Adrenal gland (tissue), 9 donors: ENCODE measurements at regions not wholly inside any gene's neighbourhood (a gene's known extent, or its start where the extent isn't known, plus 50 kb on each side); places are given as distances from the start of the nearest gene placed in this dataset.
A peak's percentile ranks its signal among the peaks of the same experiment; 100 is the strongest.
"Not testable (repeated sequence)": the region's sequence is repeated elsewhere in the genome, so short reads cannot be mapped to it uniquely, and the experiment has no call there.

Experiments used
- DNase-seq, 7 donors: peaks; one replicate each; pipeline ENCODE4 v3.0.0-alpha.2; 2019 to 2020
- H3K27ac ChIP-seq, 5 donors: fragments of 200-600 bp; sonication (generic) in 4 of 5; 1 replicate in 3 of 5; 2 replicates in 2 of 5; pipeline versions ENCODE4 v1.5.1 to v1.8.0; 2016 to 2020; ENCODE audit warnings: mild to moderate bottlenecking in 1 of 5
- H3K27me3 ChIP-seq: fragments of 200-600 bp; 2 replicates; pipeline ENCODE4 v1.8.0; 2021
- H3K36me3 ChIP-seq, 2 donors: fragments of 200-600 bp; replicated peaks in 1 of 2; 1 replicate in 1 of 2; 2 replicates in 1 of 2; pipeline versions ENCODE4 v1.5.1 to v1.8.0; 2018 to 2022
- H3K4me1 ChIP-seq, 2 donors: fragments of 200-600 bp; replicated peaks in 1 of 2; 1 replicate in 1 of 2; 2 replicates in 1 of 2; pipeline versions ENCODE4 v1.5.1 to v1.8.0; 2018 to 2021
- H3K4me3 ChIP-seq, 4 donors: fragments of 200-600 bp; sonication (generic) in 3 of 4; one replicate each; pipeline ENCODE4 v1.5.1; 2016 to 2018
- H3K9me3 ChIP-seq, 3 donors: fragments of 200-600 bp; sonication (generic) in 1 of 3; replicated peaks in 1 of 3; 1 replicate in 2 of 3; 2 replicates in 1 of 3; pipeline versions ENCODE4 v1.5.1 to v1.8.0; 2016 to 2021
- CTCF ChIP-seq, 6 experiments: fragments of 450-650 bp in 4 of 6; fragments of 200-600 bp in 2 of 6; sonication (generic) in 1 of 6; IDR thresholded peaks; 1 replicate in 5 of 6; 2 replicates in 1 of 6; pipeline versions ENCODE4 v1.5.1 to v1.8.0; 2016 to 2021; ENCODE audit warnings: antibody characterized with exemption in 6 of 6, mild to moderate bottlenecking in 2 of 6, moderate library complexity in 1 of 6
- POLR2A ChIP-seq, 2 donors: fragments of 450-650 bp; IDR thresholded peaks; one replicate each; pipeline ENCODE4 v1.6.1; 2017; ENCODE audit warnings: antibody characterized with exemption in 2 of 2, mild to moderate bottlenecking in 2 of 2, moderate library complexity in 1 of 2
- WGBS, 4 donors: extraction: QIAGEN DNeasy Blood & Tissue Kit in 2 of 4; methylation state at CpG; one replicate each; pipeline versions ENCODE4 v1.1.5 to v1.1.7; 2013 to 2017; 5-methylcytosine and 5-hydroxymethylcytosine counted together
- intact Hi-C, 2 donors: fragments of 100-400 bp; cut with DNase I; formaldehyde crosslinking; loops; one replicate each; pipeline versions ENCODE4 v1.14.1 to v1.15.0; 2022 to 2023
- donor health status: healthy with polysubstance abuse.
- donor health status: Bipolar disorder and iron deficiency.
- donor health status: DM: yes; HTN: yes; CAD: no.
- donor health status: DM: no; HTN: no; CAD: no.
- donor health status: DM: no; HTN: no; CAD: no.

DNA sequence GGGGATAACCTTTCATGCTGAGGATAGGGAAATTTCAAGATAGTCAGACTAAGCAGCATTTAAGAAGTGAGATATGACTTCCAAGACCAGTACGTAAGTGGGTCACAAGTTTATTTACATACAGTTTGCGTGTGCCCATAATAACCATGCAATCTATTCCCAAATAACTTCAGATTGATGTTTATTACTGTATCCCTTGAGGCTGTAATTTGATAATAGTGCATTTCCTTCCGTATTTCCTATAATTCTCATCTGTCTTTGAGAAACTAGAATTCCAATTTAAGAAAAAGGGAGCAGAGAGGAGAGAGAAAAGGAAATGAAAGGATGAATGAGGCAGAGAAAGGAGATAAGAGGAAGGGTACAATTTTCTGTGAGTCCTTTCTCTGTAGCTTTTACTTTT lies 1073.1 kb downstream of the EPHA3 start:
- Histone ChIP-seq H3K4me1 (no peaks in the 10 kb centered on the region), H3K9me3 (no peaks in the 10 kb centered on the region), H3K27me3 (no peaks in the 10 kb centered on the region), H3K27ac (no peak overlapping the region), H3K4me3 (no peak overlapping the region), H3K36me3 (no peaks in the 10 kb centered on the region)
- 39 to 61% (median 52%) methylated on average over 3 of the region's 3 CpGs for WGBS, 4 donors
- DNase-seq: no peak
- intact Hi-C loops: loop anchor here in 1 of 2 donors (10.0 kb wide), 1 partner anchor 1976 kb away; no protein-coding TSS in a partner anchor
- TF ChIP-seq POLR2A (IDR thresholded peaks at IDR 0.05) (no peak), CTCF (IDR thresholded peaks at IDR 0.05) (no peak)

DNA sequence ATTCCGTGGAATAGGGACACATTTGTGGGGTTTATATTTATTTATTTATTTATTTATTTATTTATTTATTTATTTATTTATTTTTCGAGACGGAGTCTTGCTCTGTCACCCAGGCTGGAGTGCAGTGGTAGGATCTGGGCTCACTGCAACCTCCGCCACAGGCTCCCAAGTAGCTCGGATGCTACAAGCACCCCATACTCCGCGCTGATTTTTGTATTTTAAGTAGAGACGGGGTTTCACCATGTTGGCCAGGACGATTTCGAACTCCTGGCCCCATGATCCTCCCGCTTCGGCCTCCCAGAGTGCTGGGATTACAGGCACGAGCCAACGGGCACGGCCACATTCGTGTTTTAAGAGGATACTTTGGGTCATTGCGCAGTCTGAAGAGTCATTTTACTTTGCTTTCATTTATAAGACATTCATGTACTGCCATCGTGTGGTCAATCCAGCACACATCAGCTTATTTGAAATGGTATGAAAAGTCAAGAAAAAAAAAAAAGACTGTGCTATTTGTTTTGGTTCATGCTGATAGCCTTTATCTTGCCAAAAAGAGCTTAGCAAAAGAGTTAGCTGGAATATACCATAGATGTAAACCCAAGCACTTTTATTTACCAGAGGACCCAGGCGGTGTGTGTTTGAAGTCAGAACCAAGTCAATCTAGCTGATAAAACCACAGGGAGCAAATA lies 1075.0 kb downstream of the EPHA3 start:
- H3K9me3 ChIP-seq, H3K27ac ChIP-seq, H3K27me3 ChIP-seq, H3K4me1 ChIP-seq, H3K36me3 ChIP-seq: not testable (repeated sequence)
- H3K4me3 ChIP-seq: peak overlapping the region in 1 of 4 donors; percentile 25
- TF ChIP-seq CTCF (IDR thresholded peaks at IDR 0.05): peak in 5 of 6 experiments; percentile 4 to 44 (median 34)
- intact Hi-C loops: loop anchor here in 1 of 2 donors (10.0 kb wide), 1 partner anchor 1978 kb away; no protein-coding TSS in a partner anchor
- WGBS, 4 donors: 27 to 46% (median 29%) methylated on average over 14 to 19 of the region's 19 CpGs
- peak in 4 of 7 donors; percentile 11 to 29 (median 16) for DNase-seq

- Histone ChIP-seq H3K4me1 (no peaks in the 10 kb centered on the region), H3K27me3 (no peaks in the 10 kb centered on the region), H3K4me3 (no peak overlapping the region), H3K27ac (no peak overlapping the region), H3K9me3 (no peaks in the 10 kb centered on the region), H3K36me3 (no peaks in the 10 kb centered on the region)
- TF ChIP-seq POLR2A (IDR thresholded peaks at IDR 0.05) (no peak), CTCF (IDR thresholded peaks at IDR 0.05) (no peak)
- no peak for DNase-seq
- intact Hi-C loops: loop anchor here in 1 of 2 donors (10.0 kb wide), 1 partner anchor 1980 kb away; no protein-coding TSS in a partner anchor
- WGBS, 4 donors: 83 to 86% (median 84%) methylated on average over 4 of the region's 4 CpGs
These were observed 1077.4 kb downstream of the EPHA3 start for GRCh38 chr3:90184861-90185260.

DNA sequence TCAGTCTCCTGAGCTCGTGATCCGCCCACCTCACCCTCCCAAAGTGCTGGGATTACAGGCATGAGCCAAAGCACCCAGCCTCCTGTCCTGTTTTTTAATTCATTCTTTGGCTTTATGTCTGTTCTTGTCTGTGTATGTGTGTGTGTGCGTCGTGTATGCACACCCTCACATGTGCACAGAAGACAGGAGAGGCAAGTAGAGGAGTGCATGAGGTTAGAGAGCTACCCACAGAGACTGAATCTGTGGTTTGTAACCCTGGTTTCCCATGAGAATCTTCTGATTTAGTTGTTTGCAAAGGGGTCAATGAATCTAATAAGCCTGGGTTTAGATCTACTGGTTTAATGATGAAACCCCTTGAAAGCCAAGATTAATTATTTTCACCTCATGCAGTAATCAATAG lies 1090.0 kb downstream of the EPHA3 start:
- H3K27me3 ChIP-seq, intact Hi-C loops, H3K36me3 ChIP-seq, H3K4me1 ChIP-seq, H3K4me3 ChIP-seq, H3K9me3 ChIP-seq, H3K27ac ChIP-seq, DNase-seq: not testable (repeated sequence)
- WGBS, 4 donors: 71 to 98% (median 84%) methylated on average over 4 of the region's 4 CpGs

DNA sequence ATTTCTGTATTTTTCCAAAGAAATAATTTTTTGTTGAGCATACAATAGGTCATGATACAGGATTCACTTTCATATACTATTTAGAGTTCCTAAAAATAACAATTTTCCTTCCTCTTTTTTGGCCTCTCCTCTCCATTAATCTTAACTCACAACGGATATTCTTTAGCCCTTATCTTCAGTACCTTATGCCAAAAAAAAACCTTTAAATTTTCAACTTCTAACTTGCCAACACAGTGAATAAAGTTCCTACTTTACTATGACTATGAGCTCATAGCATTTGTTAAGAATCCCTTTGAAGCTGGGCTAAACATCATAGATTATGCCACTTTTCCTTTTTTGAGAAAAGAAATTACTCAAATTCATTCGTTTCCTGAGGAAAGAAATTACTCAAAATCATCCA lies 1095.5 kb downstream of the EPHA3 start:
- H3K36me3 ChIP-seq, H3K4me1 ChIP-seq, DNase-seq, H3K27me3 ChIP-seq, H3K27ac ChIP-seq, intact Hi-C loops, H3K4me3 ChIP-seq, H3K9me3 ChIP-seq: not testable (repeated sequence)
- 21 to 38% (median 30%) methylated on average over 2 of the region's 2 CpGs for WGBS, 4 donors

- H3K36me3 ChIP-seq, DNase-seq, H3K4me1 ChIP-seq, H3K27ac ChIP-seq, H3K9me3 ChIP-seq, H3K4me3 ChIP-seq, intact Hi-C loops, H3K27me3 ChIP-seq: not testable (repeated sequence)
- WGBS, 4 donors: 54 to 57% (median 54%) methylated on average over 2 of the region's 2 CpGs
These were observed 1099.1 kb downstream of the EPHA3 start for GRCh38 chr3:90206482-90206881.

DNA sequence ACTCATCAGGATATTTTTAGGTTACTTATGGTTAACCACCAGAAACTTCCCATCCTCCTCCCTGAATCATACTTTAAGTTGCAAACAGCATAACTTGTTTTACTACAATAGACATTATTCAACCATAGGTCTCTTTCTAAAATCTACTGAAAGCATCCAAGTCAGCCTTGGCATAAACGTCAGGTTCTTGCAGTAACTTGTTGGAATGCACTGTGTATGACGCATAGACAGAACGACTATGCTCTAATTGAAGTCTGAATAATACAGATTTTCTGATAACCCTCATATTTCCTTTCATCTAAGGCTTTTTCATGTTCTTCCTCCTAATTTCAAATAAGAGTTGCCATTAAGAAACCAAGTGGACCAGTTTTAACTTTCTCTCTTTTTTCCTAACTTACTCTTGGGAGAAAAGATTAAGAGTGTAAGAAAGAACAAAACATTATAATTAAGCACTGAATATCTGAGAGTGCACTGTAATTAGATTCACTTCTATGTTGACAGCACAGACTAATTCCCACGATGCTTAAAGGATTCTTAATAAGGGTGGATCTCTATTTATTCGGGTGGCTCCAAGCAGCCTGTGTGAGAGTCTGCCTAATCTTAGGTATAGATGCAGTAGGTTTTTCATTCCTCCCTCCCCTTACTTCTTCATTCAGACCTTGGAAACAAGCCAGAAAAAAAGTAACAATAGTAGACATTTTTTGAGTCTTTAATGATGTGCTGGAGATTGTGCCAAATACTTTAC lies 1100.1 kb downstream of the EPHA3 start:
- DNase-seq, H3K9me3 ChIP-seq, H3K4me1 ChIP-seq, intact Hi-C loops, H3K27me3 ChIP-seq, H3K27ac ChIP-seq, H3K36me3 ChIP-seq, H3K4me3 ChIP-seq: not testable (repeated sequence)
- 61 to 72% (median 66%) methylated on average over 5 of the region's 5 CpGs for WGBS, 4 donors
